Parathyroid adenoma (tissue), 2 donors: ENCODE measurements at regions not wholly inside any gene's neighbourhood (a gene's known extent, or its start where the extent isn't known, plus 50 kb on each side); places are given as distances from the start of the nearest gene placed in this dataset.
A peak's percentile ranks its signal among the peaks of the same experiment; 100 is the strongest.

Experiments
- H2AFZ ChIP-seq: fragments of 300-600 bp; sonication (generic); one replicate; pipeline ENCODE4 v1.7.0; 2017; ENCODE audit warnings: antibody characterized with exemption, mild to moderate bottlenecking
- H3K27ac ChIP-seq: fragments of 300-600 bp; sonication (generic); one replicate; pipeline ENCODE4 v1.7.0; 2017
- H3K27me3 ChIP-seq: fragments of 300-600 bp; sonication (generic); one replicate; pipeline ENCODE4 v1.7.0; 2017; ENCODE audit warnings: low read length; ENCODE audit not compliant: control insufficient read depth, insufficient read depth
- H3K36me3 ChIP-seq: fragments of 300-600 bp; sonication (generic); one replicate; pipeline ENCODE4 v1.7.0; 2017; ENCODE audit warnings: low read length; ENCODE audit not compliant: control insufficient read depth, insufficient read depth
- H3K4me1 ChIP-seq: fragments of 300-600 bp; sonication (generic); one replicate; pipeline ENCODE4 v1.7.0; 2017; ENCODE audit warnings: control low read depth
- H3K4me2 ChIP-seq: fragments of 300-600 bp; sonication (generic); one replicate; pipeline ENCODE4 v1.7.0; 2017; ENCODE audit warnings: low read length
- H3K4me3 ChIP-seq: fragments of 300-600 bp; sonication (generic); one replicate; pipeline ENCODE4 v1.7.0; 2017; ENCODE audit warnings: low read depth, low read length
- H3K79me2 ChIP-seq: fragments of 300-600 bp; sonication (generic); one replicate; pipeline ENCODE4 v1.7.0; 2017; ENCODE audit warnings: control low read depth
- H3K9ac ChIP-seq: fragments of 300-600 bp; sonication (generic); one replicate; pipeline ENCODE4 v1.7.0; 2017; ENCODE audit warnings: mild to moderate bottlenecking
- H3K9me3 ChIP-seq: fragments of 300-600 bp; sonication (generic); one replicate; pipeline ENCODE4 v1.7.0; 2017; ENCODE audit warnings: low read length; ENCODE audit not compliant: control insufficient read depth
- TF ChIP-seq, protein P1 (sequence below): fragments of 300-600 bp; sonication (generic); IDR thresholded peaks from one replicate; pipeline ENCODE4 v1.7.0; 2017; ENCODE audit warnings: antibody characterized with exemption, mild to moderate bottlenecking
- donor health status: primary hyperparathyroidism.

GRCh38 chr9:89943309-89943708 lies 338.5 kb downstream of the GADD45G start:
- no peak overlapping the region for H3K27ac ChIP-seq
- TF ChIP-seq, protein P1, sequence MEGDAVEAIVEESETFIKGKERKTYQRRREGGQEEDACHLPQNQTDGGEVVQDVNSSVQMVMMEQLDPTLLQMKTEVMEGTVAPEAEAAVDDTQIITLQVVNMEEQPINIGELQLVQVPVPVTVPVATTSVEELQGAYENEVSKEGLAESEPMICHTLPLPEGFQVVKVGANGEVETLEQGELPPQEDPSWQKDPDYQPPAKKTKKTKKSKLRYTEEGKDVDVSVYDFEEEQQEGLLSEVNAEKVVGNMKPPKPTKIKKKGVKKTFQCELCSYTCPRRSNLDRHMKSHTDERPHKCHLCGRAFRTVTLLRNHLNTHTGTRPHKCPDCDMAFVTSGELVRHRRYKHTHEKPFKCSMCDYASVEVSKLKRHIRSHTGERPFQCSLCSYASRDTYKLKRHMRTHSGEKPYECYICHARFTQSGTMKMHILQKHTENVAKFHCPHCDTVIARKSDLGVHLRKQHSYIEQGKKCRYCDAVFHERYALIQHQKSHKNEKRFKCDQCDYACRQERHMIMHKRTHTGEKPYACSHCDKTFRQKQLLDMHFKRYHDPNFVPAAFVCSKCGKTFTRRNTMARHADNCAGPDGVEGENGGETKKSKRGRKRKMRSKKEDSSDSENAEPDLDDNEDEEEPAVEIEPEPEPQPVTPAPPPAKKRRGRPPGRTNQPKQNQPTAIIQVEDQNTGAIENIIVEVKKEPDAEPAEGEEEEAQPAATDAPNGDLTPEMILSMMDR: no peak
- no peak overlapping the region for H2AFZ ChIP-seq
- H3K4me2 ChIP-seq: no peak overlapping the region
- H3K9me3 ChIP-seq: no peaks in the 10 kb centered on the region
- H3K9ac ChIP-seq: no peak overlapping the region
- no peaks in the 10 kb centered on the region for H3K79me2 ChIP-seq
- no peaks in the 10 kb centered on the region for H3K36me3 ChIP-seq
- H3K27me3 ChIP-seq: no peaks in the 10 kb centered on the region
- H3K4me3 ChIP-seq: no peak overlapping the region
- peaks cover 5% of the 10 kb centered on the region for H3K4me1 ChIP-seq

- TF ChIP-seq, protein P1: no peak
- no peak overlapping the region for H3K4me2 ChIP-seq
- H3K9me3 ChIP-seq: no peaks in the 10 kb centered on the region
- peaks cover 5% of the 10 kb centered on the region for H3K4me1 ChIP-seq
- H3K36me3 ChIP-seq: no peaks in the 10 kb centered on the region
- H2AFZ ChIP-seq: no peak overlapping the region
- no peak overlapping the region for H3K9ac ChIP-seq
- no peaks in the 10 kb centered on the region for H3K27me3 ChIP-seq
- no peak overlapping the region for H3K27ac ChIP-seq
- no peak overlapping the region for H3K4me3 ChIP-seq
- H3K79me2 ChIP-seq: no peaks in the 10 kb centered on the region
Observed at GRCh38 chr9:89943728-89944127, 338.9 kb downstream of the GADD45G start.

DNA sequence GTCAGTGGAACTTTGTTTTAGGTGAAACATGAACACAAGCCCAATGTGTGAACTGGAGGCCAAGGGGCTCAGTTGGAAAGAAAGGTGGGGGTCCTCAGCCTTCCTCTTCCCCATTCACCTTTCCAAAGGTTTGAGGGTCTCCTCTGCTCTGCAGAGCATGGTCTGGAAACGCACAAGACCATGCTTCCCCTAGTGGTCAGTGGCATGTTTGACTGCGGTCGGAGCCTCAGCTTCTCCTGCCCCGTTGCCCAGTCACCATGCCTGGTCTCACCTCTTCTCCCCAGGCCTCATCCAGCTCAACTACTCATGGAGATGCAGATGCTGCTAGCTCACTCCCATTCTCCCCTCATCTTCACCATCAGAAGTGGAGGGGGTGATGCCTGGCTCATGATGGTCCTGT lies 340.3 kb downstream of the GADD45G start:
- H3K4me1 ChIP-seq: peaks cover 5% of the 10 kb centered on the region
- TF ChIP-seq, protein P1: no peak
- H3K4me3 ChIP-seq: no peak overlapping the region
- no peak overlapping the region for H3K27ac ChIP-seq
- no peaks in the 10 kb centered on the region for H3K27me3 ChIP-seq
- no peaks in the 10 kb centered on the region for H3K79me2 ChIP-seq
- no peaks in the 10 kb centered on the region for H3K36me3 ChIP-seq
- H3K9me3 ChIP-seq: no peaks in the 10 kb centered on the region
- no peak overlapping the region for H3K4me2 ChIP-seq
- no peak overlapping the region for H3K9ac ChIP-seq
- H2AFZ ChIP-seq: no peak overlapping the region

GRCh38 chr9:89946741-89947140 lies 341.9 kb downstream of the GADD45G start:
- Histone ChIP-seq H3K36me3 (no peaks in the 10 kb centered on the region), H3K27ac (no peak overlapping the region), H3K27me3 (no peaks in the 10 kb centered on the region), H3K9ac (no peak overlapping the region), H3K4me2 (peak overlapping the region; percentile 4), H2AFZ (peak overlapping the region; percentile 11), H3K4me3 (no peak overlapping the region), H3K79me2 (no peaks in the 10 kb centered on the region), H3K9me3 (no peaks in the 10 kb centered on the region), H3K4me1 (no peaks in the 10 kb centered on the region)
- TF ChIP-seq, protein P1: no peak

GRCh38 chr9:89949111-89949510 lies 344.3 kb downstream of the GADD45G start:
- Histone ChIP-seq H3K4me1 (no peaks in the 10 kb centered on the region), H3K27me3 (no peaks in the 10 kb centered on the region), H3K27ac (no peak overlapping the region), H3K79me2 (no peaks in the 10 kb centered on the region), H3K4me3 (no peak overlapping the region), H2AFZ (no peak overlapping the region), H3K4me2 (no peak overlapping the region), H3K9ac (no peak overlapping the region), H3K36me3 (no peaks in the 10 kb centered on the region), H3K9me3 (no peaks in the 10 kb centered on the region)
- TF ChIP-seq, protein P1: no peak
